GM12878 (cell line): ENCODE measurements at regions not wholly inside any gene's neighbourhood (a gene's known extent, or its start where the extent isn't known, plus 50 kb on each side); places are given as distances from the start of the nearest gene placed in this dataset.

Experiments
- FOS ChIP-seq: IDR thresholded peaks from 3 replicates; pipeline ENCODE4 v1.6.1; 2011; ENCODE audit warnings: borderline replicate concordance; ENCODE audit not compliant: insufficient read length; ENCODE audit errors: extremely low read depth
- GABPA ChIP-seq: IDR thresholded peaks from 2 replicates; pipeline ENCODE4 v1.6.1; 2014; ENCODE audit warnings: antibody characterized with exemption, low read depth, mild to moderate bottlenecking, inconsistent platforms
- MTA2 ChIP-seq: fragments of 450-650 bp; IDR thresholded peaks from 2 replicates; pipeline ENCODE4 v1.6.1; 2016; ENCODE audit warnings: low read depth, mild to moderate bottlenecking, moderate library complexity
- MXI1 ChIP-seq: fragments of 150-350 bp; IDR thresholded peaks from 2 replicates; pipeline ENCODE4 v1.6.1; 2011; ENCODE audit warnings: low read depth, mild to moderate bottlenecking, inconsistent platforms, low read length, improper control_type of control experiment
- NFIC ChIP-seq: IDR thresholded peaks from 2 replicates; pipeline ENCODE4 v1.6.1; 2012; ENCODE audit warnings: low read depth, mild to moderate bottlenecking, inconsistent platforms, low read length, moderate library complexity
- NFYB ChIP-seq: IDR thresholded peaks from 2 replicates; pipeline ENCODE4 v1.6.1; 2011; ENCODE audit warnings: low read depth, mild to moderate bottlenecking, low read length, improper control_type of control experiment, moderate library complexity; ENCODE audit not compliant: insufficient read depth
- RAD21 ChIP-seq: IDR thresholded peaks from 2 replicates; pipeline ENCODE4 v1.6.1; 2011; ENCODE audit warnings: mild to moderate bottlenecking, low read depth, low read length, moderate library complexity; ENCODE audit not compliant: insufficient read depth
- SMC3 ChIP-seq: IDR thresholded peaks from 2 replicates; pipeline ENCODE4 v1.6.1; 2011; ENCODE audit warnings: low read length, improper control_type of control experiment, borderline replicate concordance
- SP1 ChIP-seq: IDR thresholded peaks from one replicate; pipeline ENCODE4 v1.6.1; 2011; ENCODE audit warnings: low read depth, low read length
- YY1 ChIP-seq: IDR thresholded peaks from 2 replicates; pipeline ENCODE4 v1.6.1; 2011; ENCODE audit warnings: low read depth, mild to moderate bottlenecking, low read length
- TF ChIP-seq, protein P1 (sequence below), 3 experiments: IDR thresholded peaks in 2 of 3; conservative IDR thresholded peaks in 1 of 3; 2 replicates each; pipeline ENCODE4 v1.5.1; 2011; ENCODE audit warnings: low read depth in 3 of 3, low read length in 3 of 3, mild to moderate bottlenecking in 3 of 3, control low read depth in 2 of 3, moderate library complexity in 2 of 3, inconsistent platforms in 1 of 3, mixed read lengths in 1 of 3; ENCODE audit not compliant: control insufficient read depth in 2 of 3, insufficient read depth in 1 of 3; ENCODE audit errors: extremely low read depth in 1 of 3

DNA sequence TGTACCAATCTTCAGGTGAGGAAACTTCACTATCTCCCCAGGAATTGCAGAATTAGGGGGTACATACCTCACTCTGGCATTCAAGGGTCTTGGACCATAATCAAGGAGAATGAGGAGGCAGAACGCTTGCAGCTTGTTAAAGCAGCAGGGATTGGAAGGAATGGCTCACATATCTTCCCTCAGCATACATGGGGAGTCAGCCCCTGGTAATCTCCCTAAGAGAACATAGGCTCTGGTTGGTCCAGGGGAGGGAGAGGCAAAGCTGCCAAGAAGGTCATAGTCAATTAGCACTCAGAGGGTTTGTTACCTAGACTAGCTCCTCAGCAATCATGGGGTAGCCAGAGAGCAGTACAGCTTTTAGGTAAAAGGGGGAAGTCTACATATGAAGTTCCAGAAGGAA, 256.8 kb downstream of the INSC start:
- no peak for TF ChIP-seq SMC3
- no peak for TF ChIP-seq FOS
- TF ChIP-seq, protein P1, sequence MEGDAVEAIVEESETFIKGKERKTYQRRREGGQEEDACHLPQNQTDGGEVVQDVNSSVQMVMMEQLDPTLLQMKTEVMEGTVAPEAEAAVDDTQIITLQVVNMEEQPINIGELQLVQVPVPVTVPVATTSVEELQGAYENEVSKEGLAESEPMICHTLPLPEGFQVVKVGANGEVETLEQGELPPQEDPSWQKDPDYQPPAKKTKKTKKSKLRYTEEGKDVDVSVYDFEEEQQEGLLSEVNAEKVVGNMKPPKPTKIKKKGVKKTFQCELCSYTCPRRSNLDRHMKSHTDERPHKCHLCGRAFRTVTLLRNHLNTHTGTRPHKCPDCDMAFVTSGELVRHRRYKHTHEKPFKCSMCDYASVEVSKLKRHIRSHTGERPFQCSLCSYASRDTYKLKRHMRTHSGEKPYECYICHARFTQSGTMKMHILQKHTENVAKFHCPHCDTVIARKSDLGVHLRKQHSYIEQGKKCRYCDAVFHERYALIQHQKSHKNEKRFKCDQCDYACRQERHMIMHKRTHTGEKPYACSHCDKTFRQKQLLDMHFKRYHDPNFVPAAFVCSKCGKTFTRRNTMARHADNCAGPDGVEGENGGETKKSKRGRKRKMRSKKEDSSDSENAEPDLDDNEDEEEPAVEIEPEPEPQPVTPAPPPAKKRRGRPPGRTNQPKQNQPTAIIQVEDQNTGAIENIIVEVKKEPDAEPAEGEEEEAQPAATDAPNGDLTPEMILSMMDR (IDR thresholded peaks at IDR 0.05 in 2 of 3, conservative IDR thresholded peaks at IDR 0.05 in 1 of 3; ENCODE audit: control insufficient read depth in 2 of 3, extremely low read depth in 1 of 3, insufficient read depth in 1 of 3, low read depth in 3 of 3, low read length in 3 of 3) = no peak
- TF ChIP-seq NFIC = no peak
- no peak for TF ChIP-seq YY1
- no peak for TF ChIP-seq MXI1
- no peak for TF ChIP-seq RAD21
- TF ChIP-seq SP1 = no peak
- TF ChIP-seq GABPA = no peak
- no peak for TF ChIP-seq MTA2
- no peak for TF ChIP-seq NFYB
